NCI-H1105 treated with DMSO at 0.1 percent for 48 hours (cell line): ENCODE measurements at regions not wholly inside any gene's neighbourhood (a gene's known extent, or its start where the extent isn't known, plus 50 kb on each side); places are given as distances from the start of the nearest gene placed in this dataset.
"Not testable (repeated sequence)": the region's sequence is repeated elsewhere in the genome, so short reads cannot be mapped to it uniquely, and the experiment has no call there.

ENCODE experiments used
- DNase-seq: peaks from one replicate; lab custom pipeline; 2025; lab: John Stamatoyannopoulos, UW

- DNase-seq = no peak
These were observed 128.0 kb downstream of the BARX2 start for GRCh38 chr11:129503646-129504045.

- DNase-seq = no peak
These were observed 129.6 kb downstream of the BARX2 start for GRCh38 chr11:129505266-129505665.

GRCh38 chr11:129508163-129508562 is 132.5 kb downstream of the BARX2 start:
- no peak for DNase-seq

GRCh38 chr11:129528296-129528695 is 152.6 kb downstream of the BARX2 start:
- DNase-seq = no peak

- no peak for DNase-seq
These were observed 154.7 kb downstream of the BARX2 start for GRCh38 chr11:129530154-129530895.

GRCh38 chr11:129533395-129533794 is 157.7 kb downstream of the BARX2 start:
- DNase-seq = no peak

- DNase-seq = no peak
These were observed 160.7 kb downstream of the BARX2 start for GRCh38 chr11:129536338-129536737.

GRCh38 chr11:129538323-129538722 is 162.7 kb downstream of the BARX2 start:
- DNase-seq = no peak

GRCh38 chr11:129543515-129544290 is 168.1 kb downstream of the BARX2 start:
- no peak for DNase-seq

GRCh38 chr11:129544691-129545090 is 169.0 kb downstream of the BARX2 start:
- no peak for DNase-seq

GRCh38 chr11:129546266-129546665 is 170.6 kb downstream of the BARX2 start:
- no peak for DNase-seq

- DNase-seq = no peak
These were observed 181.8 kb downstream of the BARX2 start for GRCh38 chr11:129557421-129557820.

- DNase-seq = no peak
These were observed 193.4 kb downstream of the BARX2 start for GRCh38 chr11:129569007-129569406.

- DNase-seq = not testable (repeated sequence)
These were observed 197.0 kb downstream of the BARX2 start for GRCh38 chr11:129572667-129573066.

- DNase-seq = no peak
These were observed 197.5 kb downstream of the BARX2 start for GRCh38 chr11:129573161-129573560.

- no peak for DNase-seq
These were observed 198.8 kb downstream of the BARX2 start for GRCh38 chr11:129574431-129574830.

GRCh38 chr11:129576652-129577051 is 201.0 kb downstream of the BARX2 start:
- no peak for DNase-seq

- no peak for DNase-seq
These were observed 202.4 kb downstream of the BARX2 start for GRCh38 chr11:129578006-129578405.

- DNase-seq = no peak
These were observed 204.6 kb downstream of the BARX2 start for GRCh38 chr11:129580278-129580677.

GRCh38 chr11:129584316-129584715 is 208.7 kb downstream of the BARX2 start:
- no peak for DNase-seq

- DNase-seq = no peak
These were observed 213.7 kb downstream of the BARX2 start for GRCh38 chr11:129589190-129589860.

- no peak for DNase-seq
These were observed 214.5 kb downstream of the BARX2 start for GRCh38 chr11:129590030-129590752.
